ENCODE measurements at regions not wholly inside any gene's neighbourhood (a gene's known extent, or its start where the extent isn't known, plus 50 kb on each side); places are given as distances from the start of the nearest gene placed in this dataset.
"Not testable (repeated sequence)": the region's sequence is repeated elsewhere in the genome, so short reads cannot be mapped to it uniquely, and the experiment has no call there.

DNA sequence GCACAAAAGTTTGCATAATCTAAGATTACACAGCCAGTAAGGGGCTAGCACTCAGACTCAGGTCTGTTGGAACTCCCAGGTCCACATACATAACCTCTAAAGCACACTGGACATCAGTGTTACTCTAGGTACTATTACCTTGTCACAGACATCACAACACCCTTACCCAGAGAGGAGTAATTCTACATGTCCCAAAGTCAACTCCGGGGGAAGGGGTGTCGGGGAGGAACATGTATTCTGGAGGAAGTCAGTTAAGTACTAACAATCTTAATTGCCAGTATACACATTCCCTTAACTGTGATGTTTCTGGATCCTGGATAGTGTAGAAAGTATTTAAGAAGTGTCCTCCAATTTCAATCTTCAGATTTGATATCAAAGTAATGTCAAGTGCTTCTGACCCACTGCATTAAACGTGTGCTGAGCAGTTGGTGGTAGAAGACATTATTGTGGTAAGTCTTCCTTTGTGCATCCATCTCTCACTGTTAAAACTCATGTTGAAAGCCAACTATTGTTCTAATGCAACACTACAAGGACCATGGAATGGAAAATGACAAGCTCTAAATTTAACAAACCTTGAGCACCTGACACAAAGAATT is 155.4 kb downstream of the CRPPA start:
- no peak for DNase-seq

DNA sequence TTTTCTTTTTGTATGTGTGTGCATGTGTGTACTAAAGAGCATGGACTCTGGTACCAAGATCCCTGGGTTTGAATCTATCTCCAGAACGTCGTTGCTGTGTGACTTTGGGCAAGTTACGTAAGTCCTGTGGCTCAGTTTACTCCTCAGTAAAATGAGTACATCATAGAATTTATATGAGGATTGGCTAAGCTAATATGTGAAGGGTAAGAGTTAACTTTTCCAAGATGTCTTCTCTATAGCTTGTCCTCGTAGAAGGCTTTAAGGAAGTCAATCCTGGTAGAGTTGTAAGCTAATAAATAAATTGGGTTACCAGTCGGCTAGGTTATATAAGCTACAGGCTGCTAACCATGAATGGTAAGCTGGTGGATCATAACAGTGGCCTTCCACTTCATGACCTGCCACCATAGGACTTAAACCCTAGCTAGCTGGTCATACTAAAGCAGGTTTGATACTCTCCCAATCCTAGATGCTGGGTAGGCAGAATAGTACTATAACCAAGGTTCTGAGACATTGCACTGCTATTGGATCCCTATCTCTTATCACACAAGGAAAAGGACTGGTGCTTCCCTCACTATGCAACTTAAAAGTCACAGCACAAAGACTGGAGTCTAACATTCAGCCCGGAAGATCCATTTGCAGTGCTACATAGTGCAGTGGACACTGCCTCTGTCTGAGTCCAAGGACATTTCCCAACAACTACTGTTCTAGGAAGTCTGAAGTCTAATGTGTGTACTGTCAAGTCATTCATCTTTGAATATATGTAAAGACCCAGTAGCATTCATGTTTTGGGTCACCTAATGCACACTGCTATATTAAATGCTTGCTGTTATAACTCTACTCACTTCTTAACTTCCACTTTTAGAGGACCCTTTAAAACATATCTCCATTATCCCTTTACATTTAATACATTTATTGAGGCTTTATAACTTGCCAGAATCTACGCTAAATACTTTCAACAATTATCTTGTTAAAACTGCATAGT is 156.2 kb downstream of the CRPPA start:
- DNase-seq = no peak

DNA sequence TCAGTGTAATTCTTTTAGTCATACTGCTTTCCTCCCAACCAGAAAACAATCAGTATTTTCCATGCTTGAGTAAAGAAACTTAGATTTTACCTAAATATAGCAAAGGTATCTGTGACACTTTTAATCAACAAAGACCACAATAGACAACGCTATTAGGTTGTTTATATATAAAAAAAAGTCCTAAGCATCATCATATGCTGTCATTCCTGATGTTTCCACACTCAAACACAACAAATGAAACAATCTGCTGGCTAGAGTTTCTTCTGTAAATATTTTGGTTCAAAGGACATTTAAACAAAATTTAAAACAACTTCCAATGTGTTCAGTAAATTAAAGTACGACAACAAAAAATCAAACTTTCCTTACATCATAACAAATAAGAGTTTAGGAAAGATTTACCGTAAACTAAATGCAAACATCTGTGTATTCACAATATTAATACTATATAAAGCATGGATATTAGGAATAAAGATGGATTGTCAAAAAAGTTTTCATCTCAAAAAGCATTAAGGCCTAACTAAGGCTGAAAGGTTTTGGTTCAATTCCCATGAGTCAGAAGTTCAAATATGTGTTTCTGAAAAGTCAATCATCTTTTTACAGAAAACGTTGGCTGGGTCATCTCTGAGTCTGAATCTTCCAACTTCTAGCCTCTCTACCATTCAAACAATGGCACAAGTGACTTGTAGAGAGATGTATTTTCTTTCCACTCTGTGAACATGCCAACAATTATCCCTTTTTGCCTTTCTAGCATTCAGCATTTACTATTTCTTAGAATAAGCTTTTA is 157.1 kb downstream of the CRPPA start:
- DNase-seq = no peak

- not testable (repeated sequence) for DNase-seq
Measured at GRCh38 chr7:16263377-16263776, 158.0 kb downstream of the CRPPA start.

GRCh38 chr7:16261654-16262053 is 159.7 kb downstream of the CRPPA start:
- DNase-seq = no peak

GRCh38 chr7:16261100-16261499 is 160.2 kb downstream of the CRPPA start:
- DNase-seq = no peak

DNA sequence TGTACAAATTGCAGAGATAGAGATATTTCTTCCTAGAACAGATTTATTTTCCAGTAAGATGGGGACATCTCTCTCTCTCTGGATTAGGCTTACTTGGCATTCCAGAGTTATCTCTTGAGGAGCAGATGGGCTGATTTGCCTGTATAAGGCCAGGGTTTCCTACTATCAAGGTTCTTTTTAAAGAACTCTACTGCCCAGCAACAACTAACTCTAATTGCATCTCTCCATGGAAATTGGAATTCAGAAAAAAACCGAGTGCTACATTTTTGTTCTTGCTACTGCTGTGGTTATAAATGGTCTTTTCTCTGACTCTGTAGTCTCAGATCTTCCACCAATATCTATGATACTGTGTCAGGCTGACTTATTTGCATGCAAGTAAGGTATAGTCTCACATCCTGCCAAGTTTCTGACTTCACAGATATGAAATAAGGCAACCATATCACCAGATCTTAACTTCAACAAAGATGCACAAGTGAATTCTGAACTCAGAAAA is 161.1 kb downstream of the CRPPA start:
- DNase-seq = no peak

- not testable (repeated sequence) for DNase-seq
Measured at GRCh38 chr7:16256419-16256818, 164.9 kb downstream of the CRPPA start.

GRCh38 chr7:16255952-16256351 is 165.4 kb downstream of the CRPPA start:
- not testable (repeated sequence) for DNase-seq

DNA sequence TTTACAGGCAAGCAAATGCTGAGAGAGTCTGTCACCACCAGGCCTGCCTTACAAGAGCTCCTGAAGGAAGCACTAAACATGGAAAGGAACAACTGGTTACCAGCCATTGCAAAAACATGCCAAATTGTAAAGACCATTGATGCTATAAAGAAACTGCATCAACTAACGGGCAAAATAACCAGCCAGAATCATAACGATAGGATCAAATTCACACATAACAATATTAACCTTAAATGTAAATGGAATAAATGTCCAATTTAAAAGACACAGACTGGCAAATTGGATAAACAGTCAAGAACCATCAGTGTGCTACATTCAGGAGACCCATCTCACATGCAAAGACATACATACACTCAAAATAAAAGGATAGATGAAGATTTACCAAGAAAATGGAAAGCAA is 170.7 kb downstream of the CRPPA start:
- DNase-seq = not testable (repeated sequence)

- not testable (repeated sequence) for DNase-seq
Measured at GRCh38 chr7:16249204-16249603, 172.1 kb downstream of the CRPPA start.

- DNase-seq = not testable (repeated sequence)
Measured at GRCh38 chr7:16248556-16248955, 172.8 kb downstream of the CRPPA start.

DNA sequence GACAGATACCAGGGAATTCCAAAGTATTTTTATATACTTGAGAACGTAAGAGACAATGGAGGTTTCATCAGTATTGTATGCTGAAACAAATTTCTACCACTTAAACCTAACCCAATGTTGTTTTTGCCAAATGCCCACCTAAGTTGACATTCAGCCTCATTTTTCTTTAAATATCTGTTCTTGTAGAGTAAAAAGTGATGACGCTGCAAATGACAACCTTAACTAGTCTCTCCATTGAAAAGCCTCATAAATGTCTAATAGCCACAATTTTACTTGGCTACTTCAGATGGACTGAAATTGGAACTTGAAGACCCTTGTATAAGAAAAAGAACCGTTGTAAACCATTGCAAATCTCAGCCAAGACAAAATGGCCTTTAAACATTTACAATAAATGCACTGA is 176.9 kb downstream of the CRPPA start:
- DNase-seq = no peak

DNA sequence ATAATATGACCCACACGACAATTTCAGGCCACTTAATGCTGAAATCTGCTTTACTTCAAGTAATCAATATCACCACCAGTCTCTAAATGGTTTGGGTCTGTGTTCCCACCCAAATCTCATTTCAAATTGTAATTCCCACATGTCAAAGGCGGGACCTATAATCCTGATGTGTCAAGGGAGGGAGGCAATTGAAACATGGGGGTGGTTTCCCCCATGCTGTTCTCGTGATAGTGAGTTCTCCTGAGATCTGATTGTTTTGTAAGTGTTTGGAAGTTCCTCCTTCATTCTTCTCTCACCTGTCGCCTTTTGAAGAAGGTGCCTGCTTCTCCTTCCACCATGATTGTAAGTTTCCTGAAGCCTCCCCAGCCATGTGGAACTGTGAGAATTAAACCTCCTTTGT is 178.4 kb downstream of the CRPPA start:
- DNase-seq = no peak

DNA sequence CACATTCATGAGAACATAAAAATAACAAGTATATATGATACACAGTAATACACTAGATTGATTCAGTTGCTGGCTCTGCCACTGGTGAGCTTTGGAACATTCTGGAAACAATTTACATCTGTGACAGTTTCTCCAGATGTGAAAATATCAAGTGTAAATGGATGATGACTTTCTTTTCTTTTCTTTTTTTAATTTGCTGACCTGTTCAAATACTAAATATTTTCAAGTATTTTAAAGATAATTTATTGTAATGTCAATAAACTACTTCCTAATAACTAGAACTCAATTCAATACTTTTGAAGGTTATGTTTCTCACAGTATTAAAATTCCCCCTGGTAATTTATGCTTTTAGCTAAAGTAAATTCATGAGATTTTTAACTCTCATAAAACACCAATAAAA is 180.3 kb downstream of the CRPPA start:
- DNase-seq = no peak

- no peak for DNase-seq
Measured at GRCh38 chr7:16236381-16236780, 185.0 kb downstream of the CRPPA start.

GRCh38 chr7:16235147-16236114 is 185.9 kb downstream of the CRPPA start:
- no peak for DNase-seq

DNA sequence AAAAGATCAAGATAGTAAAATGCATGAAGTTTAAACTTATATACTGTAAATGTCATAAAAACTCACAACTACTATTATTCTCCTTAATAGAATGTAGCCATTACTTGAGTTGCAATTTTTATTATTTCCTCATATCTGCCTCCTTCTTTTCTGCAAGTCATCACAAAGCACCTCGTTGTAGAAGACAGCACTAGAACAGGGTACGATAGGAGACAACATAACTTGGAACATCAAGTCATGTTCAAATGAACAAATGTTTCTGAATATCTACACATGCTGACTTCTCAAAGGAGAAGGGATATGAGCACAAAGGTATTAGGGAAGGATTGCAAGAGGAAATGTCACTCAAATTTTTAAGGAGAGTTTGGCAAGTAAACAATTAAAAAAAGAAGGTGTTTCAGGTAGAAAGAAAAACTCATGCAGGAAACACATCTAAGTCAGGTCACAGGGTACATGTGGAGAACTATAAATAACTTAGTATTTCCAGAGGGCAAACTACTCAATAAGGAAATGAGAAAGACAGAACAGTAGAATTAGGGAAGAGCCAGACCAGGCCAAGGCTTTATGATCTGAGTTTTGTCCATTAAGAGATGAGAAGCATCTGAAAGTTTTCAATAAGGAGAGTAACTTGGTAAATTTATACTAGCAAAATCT is 186.7 kb downstream of the CRPPA start:
- no peak for DNase-seq

DNA sequence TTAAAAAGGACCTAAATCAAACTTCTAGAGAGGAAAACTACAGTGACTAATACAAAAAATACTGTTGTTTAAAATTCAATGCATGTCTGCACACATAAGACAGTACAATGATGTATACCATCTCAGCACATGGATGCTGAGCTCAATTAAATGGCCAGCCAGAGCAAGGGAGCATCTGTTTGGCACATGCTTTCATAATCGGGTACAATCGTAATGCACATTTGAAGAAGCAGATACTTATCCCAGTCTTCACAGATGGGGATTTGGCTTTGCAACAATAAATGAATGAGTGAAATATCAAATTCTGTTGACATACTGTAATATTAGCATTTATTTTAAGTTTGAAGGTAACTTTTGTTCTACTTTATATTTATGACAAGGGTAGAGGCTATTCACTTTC is 187.8 kb downstream of the CRPPA start:
- DNase-seq = no peak

DNA sequence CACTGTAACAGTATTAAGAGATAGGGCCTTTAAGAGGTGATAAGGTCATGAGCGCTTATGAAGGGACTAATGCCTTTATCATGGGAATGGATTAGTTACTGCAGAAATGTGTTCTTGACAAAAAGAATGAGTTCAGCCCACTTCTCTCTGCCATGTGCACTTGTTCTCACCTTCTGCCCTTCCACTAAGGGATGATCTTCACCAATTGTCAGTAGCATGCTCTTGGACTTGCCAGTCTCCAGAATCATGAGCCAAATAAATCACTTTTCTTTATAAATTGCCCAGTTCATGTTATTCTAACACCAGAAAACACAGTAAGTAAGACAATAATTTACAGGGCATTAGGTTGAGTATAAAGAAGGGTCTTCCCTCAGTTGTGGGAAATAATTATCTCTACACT is 189.1 kb downstream of the CRPPA start:
- DNase-seq = no peak

DNA sequence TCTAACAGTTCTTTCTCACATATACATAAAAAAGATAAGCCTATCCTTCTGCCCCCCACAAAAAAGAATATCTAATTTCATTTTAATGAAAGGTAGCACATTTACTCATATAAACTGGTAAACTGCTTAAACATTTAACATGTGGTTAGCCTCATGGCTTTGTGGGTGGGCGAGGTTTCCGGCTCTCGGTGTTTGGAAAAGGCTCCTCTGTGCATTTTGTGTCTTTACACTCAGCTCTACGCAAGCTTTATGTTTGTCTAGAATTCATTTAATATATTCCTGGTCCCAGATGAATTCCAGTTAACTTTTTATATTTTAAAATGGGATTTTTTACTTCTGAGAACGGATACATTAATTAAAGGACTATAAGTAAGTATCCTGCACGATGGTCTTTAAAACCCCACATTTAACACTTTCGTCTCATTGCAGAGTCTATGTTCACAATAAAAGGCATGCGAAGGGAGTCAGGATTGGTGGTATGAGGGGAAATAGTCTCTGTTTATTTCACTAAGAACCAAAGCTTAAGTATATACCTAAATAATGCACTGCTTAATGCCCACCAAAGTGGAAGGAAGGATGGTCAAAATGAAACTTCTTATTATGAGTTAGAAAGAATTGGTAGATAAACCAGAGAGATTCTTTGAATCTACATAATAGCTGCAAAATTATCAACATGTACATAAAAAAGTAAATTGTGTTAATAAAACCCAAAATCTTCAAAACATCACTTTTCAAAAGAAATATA is 197.2 kb downstream of the CRPPA start:
- DNase-seq = no peak

Data from GDM1 (cell line).